Caki2 (cell line): ENCODE measurements at regions not wholly inside any gene's neighbourhood (a gene's known extent, or its start where the extent isn't known, plus 50 kb on each side); places are given as distances from the start of the nearest gene placed in this dataset.

Experiments used
- DNase-seq: peaks from one replicate; pipeline ENCODE4 v3.0.0-alpha.2; 2015; ENCODE audit warnings: low read depth
- in situ Hi-C: cut with HindIII; loops from 2 replicates; pipeline ENCODE4 v1.10.0; 2016; ENCODE audit warnings: low sequenced_read_pairs, low pct_unique_long_range_greater_than_20kb, mixed read lengths

GRCh38 chr10:128485701-128486235, 359.5 kb upstream of the MKI67 start:
- DNase-seq, result no peak
- in situ Hi-C loops, result no loop called here

- no peak for DNase-seq
- in situ Hi-C loops, result no loop called here
Observed at GRCh38 chr10:128487517-128487916, 361.3 kb upstream of the MKI67 start.

GRCh38 chr10:128489324-128490247, 363.4 kb upstream of the MKI67 start:
- DNase-seq, result no peak
- in situ Hi-C loops, result no loop called here

- in situ Hi-C loops, result no loop called here
- no peak for DNase-seq
Observed at GRCh38 chr10:128491686-128492085, 365.5 kb upstream of the MKI67 start.

GRCh38 chr10:128493811-128494210, 367.6 kb upstream of the MKI67 start:
- in situ Hi-C loops, result no loop called here
- no peak for DNase-seq

- no peak for DNase-seq
- in situ Hi-C loops, result no loop called here
Observed at GRCh38 chr10:128494665-128495064, 368.4 kb upstream of the MKI67 start.

- in situ Hi-C loops, result no loop called here
Observed at GRCh38 chr10:128497660-128498377, 371.6 kb upstream of the MKI67 start.

GRCh38 chr10:128498378-128498730, 372.1 kb upstream of the MKI67 start:
- DNase-seq, result no peak
- in situ Hi-C loops, result no loop called here

More at GRCh38 chr10:128497660-128498377, 371.6 kb upstream of the MKI67 start:
- DNase-seq, result no peak

GRCh38 chr10:128498746-128499145, 372.5 kb upstream of the MKI67 start:
- no peak for DNase-seq
- in situ Hi-C loops, result no loop called here

GRCh38 chr10:128499486-128499885, 373.3 kb upstream of the MKI67 start:
- DNase-seq, result no peak
- in situ Hi-C loops, result no loop called here

GRCh38 chr10:128499956-128500355, 373.7 kb upstream of the MKI67 start:
- DNase-seq, result no peak
- in situ Hi-C loops, result no loop called here

GRCh38 chr10:128500642-128501041, 374.4 kb upstream of the MKI67 start:
- in situ Hi-C loops, result no loop called here
- DNase-seq, result no peak

GRCh38 chr10:128505346-128505745, 379.1 kb upstream of the MKI67 start:
- in situ Hi-C loops, result no loop called here
- DNase-seq, result no peak

- no peak for DNase-seq
- in situ Hi-C loops, result no loop called here
Observed at GRCh38 chr10:128506423-128506822, 380.2 kb upstream of the MKI67 start.

GRCh38 chr10:128507066-128507465, 380.8 kb upstream of the MKI67 start:
- in situ Hi-C loops, result no loop called here
- no peak for DNase-seq

- in situ Hi-C loops, result no loop called here
- DNase-seq, result no peak
Observed at GRCh38 chr10:128511284-128511683, 385.1 kb upstream of the MKI67 start.

GRCh38 chr10:128512767-128513166, 386.5 kb upstream of the MKI67 start:
- no peak for DNase-seq
- in situ Hi-C loops, result no loop called here

GRCh38 chr10:128514536-128514935, 388.3 kb upstream of the MKI67 start:
- DNase-seq, result no peak
- in situ Hi-C loops, result no loop called here

GRCh38 chr10:128516180-128516579, 390.0 kb upstream of the MKI67 start:
- no peak for DNase-seq
- in situ Hi-C loops, result no loop called here
